ENCODE measurements at regions not wholly inside any gene's neighbourhood (a gene's known extent, or its start where the extent isn't known, plus 50 kb on each side); places are given as distances from the start of the nearest gene placed in this dataset.

- no peak for TF ChIP-seq POLR2A (IDR thresholded peaks at IDR 0.05)
- no peak for TF ChIP-seq CTCF (IDR thresholded peaks at IDR 0.05)
- no peak for TF ChIP-seq POLR2AphosphoS5 (IDR thresholded peaks at IDR 0.05)
Measured at GRCh38 chr19:30076101-30076551, 134.1 kb downstream of the URI1 start.
